Trophoblast cell (in vitro differentiated cells and primary cell): ENCODE measurements at regions not wholly inside any gene's neighbourhood (a gene's known extent, or its start where the extent isn't known, plus 50 kb on each side); places are given as distances from the start of the nearest gene placed in this dataset.

Experiments
- DNase-seq, 2 donors: peaks; one replicate each; pipeline ENCODE4 v3.0.0-alpha.2; 2016
- H2AFZ ChIP-seq: 2 replicates; pipeline ENCODE4 v1.6.1; 2013; ENCODE audit warnings: low read length, moderate library complexity, mild to moderate bottlenecking; ENCODE audit not compliant: insufficient read depth, poor library complexity
- H2AK5ac ChIP-seq: 2 replicates; pipeline ENCODE4 v1.6.1; 2013; ENCODE audit warnings: mild to moderate bottlenecking, low read length
- H2BK120ac ChIP-seq: 2 replicates; pipeline ENCODE4 v1.6.1; 2013; ENCODE audit warnings: low read length, mild to moderate bottlenecking, moderate library complexity; ENCODE audit not compliant: insufficient read depth, poor library complexity
- H2BK12ac ChIP-seq: 2 replicates; pipeline ENCODE4 v1.6.1; 2013; ENCODE audit warnings: mild to moderate bottlenecking, low read length, moderate library complexity
- H2BK5ac ChIP-seq: 2 replicates; pipeline ENCODE4 v1.6.1; 2013; ENCODE audit warnings: low read length, low read depth, moderate library complexity, mild to moderate bottlenecking; ENCODE audit not compliant: poor library complexity
- H3K14ac ChIP-seq: 2 replicates; pipeline ENCODE4 v1.6.1; 2013; ENCODE audit warnings: mild to moderate bottlenecking, low read length
- H3K18ac ChIP-seq: 2 replicates; pipeline ENCODE4 v1.6.1; 2013; ENCODE audit warnings: mild to moderate bottlenecking, low read length
- H3K23ac ChIP-seq: 2 replicates; pipeline ENCODE4 v1.6.1; 2013; ENCODE audit warnings: low read length
- H3K27ac ChIP-seq: 2 replicates; pipeline ENCODE4 v1.5.1; 2013; ENCODE audit warnings: low read depth, mild to moderate bottlenecking, inconsistent platforms, low read length, moderate library complexity
- H3K27me3 ChIP-seq: 2 replicates; pipeline ENCODE4 v1.6.1; 2013; ENCODE audit warnings: inconsistent platforms, mild to moderate bottlenecking, low read length, moderate library complexity; ENCODE audit not compliant: insufficient read depth
- H3K36me3 ChIP-seq, 2 experiments: 1 replicate in 1 of 2; 2 replicates in 1 of 2; pipeline ENCODE4 v1.6.1; 2013; ENCODE audit warnings: low read length in 2 of 2, mild to moderate bottlenecking in 2 of 2, moderate library complexity in 1 of 2; ENCODE audit not compliant: insufficient read depth in 2 of 2, control insufficient read depth in 1 of 2
- H3K4ac ChIP-seq: 2 replicates; pipeline ENCODE4 v1.6.1; 2013; ENCODE audit warnings: low read depth, mild to moderate bottlenecking, low read length, moderate library complexity
- H3K4me1 ChIP-seq, 2 experiments: 1 replicate in 1 of 2; 2 replicates in 1 of 2; pipeline ENCODE4 v1.6.1; 2013; ENCODE audit warnings: low read length in 2 of 2, mild to moderate bottlenecking in 2 of 2, moderate library complexity in 1 of 2; ENCODE audit not compliant: insufficient read depth in 2 of 2, control insufficient read depth in 1 of 2
- H3K4me2 ChIP-seq: 2 replicates; pipeline ENCODE4 v1.6.1; 2013; ENCODE audit warnings: inconsistent platforms, mild to moderate bottlenecking, low read length, moderate library complexity
- H3K4me3 ChIP-seq: 2 replicates; pipeline ENCODE4 v1.5.1; 2013; ENCODE audit warnings: mild to moderate bottlenecking, low read depth, low read length, inconsistent platforms
- H3K79me1 ChIP-seq: one replicate; pipeline ENCODE4 v1.6.1; 2013; ENCODE audit warnings: low read length
- H3K79me2 ChIP-seq: 2 replicates; pipeline ENCODE4 v1.6.1; 2013; ENCODE audit warnings: low read length, mild to moderate bottlenecking; ENCODE audit not compliant: control insufficient read depth, insufficient read depth, poor library complexity
- H3K9ac ChIP-seq: 2 replicates; pipeline ENCODE4 v1.6.1; 2013; ENCODE audit warnings: mild to moderate bottlenecking, low read length
- H3K9me3 ChIP-seq: 2 replicates; pipeline ENCODE4 v1.6.1; 2013; ENCODE audit warnings: low read depth, mild to moderate bottlenecking, control low read depth, inconsistent platforms, low read length; ENCODE audit not compliant: insufficient read depth
- H4K12ac ChIP-seq: 2 replicates; pipeline ENCODE4 v1.6.1; 2013; ENCODE audit warnings: low read depth, mild to moderate bottlenecking, low read length, moderate library complexity
- H4K8ac ChIP-seq: 2 replicates; pipeline ENCODE4 v1.6.1; 2013; ENCODE audit warnings: low read depth, mild to moderate bottlenecking, low read length, moderate library complexity
- H4K91ac ChIP-seq: one replicate; pipeline ENCODE4 v1.6.1; 2013; ENCODE audit warnings: low read depth, mild to moderate bottlenecking, low read length, moderate library complexity
- WGBS: extraction: QIAGEN DNeasy Blood & Tissue Kit; methylation state at CpG from one replicate; pipeline ENCODE4 v1.1.7; 2013; ENCODE audit warnings: missing lambda C conversion rate; ENCODE audit not compliant: insufficient read length, insufficient coverage; ENCODE audit errors: extremely low coverage; 5-methylcytosine and 5-hydroxymethylcytosine counted together

- Histone ChIP-seq H3K4me1 (no peaks in the 10 kb centered on the region), H3K9me3 (peaks cover 6% of the 10 kb centered on the region), H3K79me1 (no peaks in the 10 kb centered on the region), H2AFZ (no peak overlapping the region), H3K4ac (no peak overlapping the region), H3K18ac (no peak overlapping the region), H3K23ac (no peak overlapping the region), H3K79me2 (no peaks in the 10 kb centered on the region), H3K27ac (no peak overlapping the region), H3K4me3 (peak overlapping the region; percentile 50), H4K91ac (no peak overlapping the region), H3K36me3 (no peaks in the 10 kb centered on the region), H4K12ac (no peak overlapping the region), H3K9ac (no peak overlapping the region), H2BK120ac (no peak overlapping the region), H2BK5ac (no peak overlapping the region), H3K4me2 (no peak overlapping the region), H3K27me3 (no peaks in the 10 kb centered on the region), H2BK12ac (no peak overlapping the region), H4K8ac (no peak overlapping the region), H2AK5ac (no peak overlapping the region), H3K14ac (no peak overlapping the region)
- no CpG with 5 or more reads among the region's 9 CpGs for WGBS
- DNase-seq = no peak
These were observed 494.0 kb upstream of the MYT1L start for GRCh38 chr2:2825062-2825461.

DNA sequence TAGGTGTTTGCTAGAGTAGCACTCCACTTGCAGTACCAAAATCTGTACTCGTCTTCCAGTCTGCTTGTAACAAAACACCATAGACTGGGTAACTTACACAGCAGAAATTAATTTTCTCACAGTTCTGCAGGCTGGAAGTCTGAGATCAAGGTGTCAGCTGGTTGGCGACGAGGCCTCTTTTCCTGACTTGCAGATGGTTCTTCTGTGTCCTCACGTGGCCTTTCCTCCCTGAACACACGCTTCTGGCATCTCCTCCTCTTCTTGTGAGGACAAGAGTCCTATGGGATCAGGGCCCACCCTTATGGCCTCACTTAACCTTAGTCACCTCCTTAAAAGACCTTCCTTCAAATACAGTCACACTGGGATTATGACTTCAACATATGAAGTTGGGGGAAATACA, 493.5 kb upstream of the MYT1L start:
- no peak overlapping the region for H2BK12ac ChIP-seq
- H3K14ac ChIP-seq = no peak overlapping the region
- no peak overlapping the region for H3K23ac ChIP-seq
- DNase-seq = no peak
- no peak overlapping the region for H2BK5ac ChIP-seq
- no peaks in the 10 kb centered on the region for H3K79me1 ChIP-seq
- peaks cover 6% of the 10 kb centered on the region for H3K9me3 ChIP-seq
- no peaks in the 10 kb centered on the region for H3K4me1 ChIP-seq
- no peak overlapping the region for H2BK120ac ChIP-seq
- no peaks in the 10 kb centered on the region for H3K79me2 ChIP-seq
- H4K91ac ChIP-seq = no peak overlapping the region
- no peaks in the 10 kb centered on the region for H3K36me3 ChIP-seq
- no CpG with 5 or more reads among the region's 5 CpGs for WGBS
- no peaks in the 10 kb centered on the region for H3K27me3 ChIP-seq
- H3K18ac ChIP-seq = no peak overlapping the region
- H3K4ac ChIP-seq = no peak overlapping the region
- H4K12ac ChIP-seq = no peak overlapping the region
- H3K27ac ChIP-seq = no peak overlapping the region
- H3K9ac ChIP-seq = no peak overlapping the region
- H4K8ac ChIP-seq = no peak overlapping the region
- H2AK5ac ChIP-seq = no peak overlapping the region
- no peak overlapping the region for H3K4me3 ChIP-seq
- no peak overlapping the region for H3K4me2 ChIP-seq
- no peak overlapping the region for H2AFZ ChIP-seq

- Histone ChIP-seq H2BK120ac (no peak overlapping the region), H3K9ac (no peak overlapping the region), H3K79me1 (no peaks in the 10 kb centered on the region), H2AFZ (no peak overlapping the region), H3K18ac (no peak overlapping the region), H3K27me3 (no peaks in the 10 kb centered on the region), H3K4me1 (no peaks in the 10 kb centered on the region), H2AK5ac (no peak overlapping the region), H4K8ac (no peak overlapping the region), H2BK12ac (no peak overlapping the region), H4K91ac (no peak overlapping the region), H3K4me3 (no peak overlapping the region), H3K14ac (no peak overlapping the region), H3K23ac (no peak overlapping the region), H3K27ac (no peak overlapping the region), H4K12ac (no peak overlapping the region), H3K9me3 (peaks cover 6% of the 10 kb centered on the region), H3K79me2 (no peaks in the 10 kb centered on the region), H3K4me2 (no peak overlapping the region), H3K36me3 (no peaks in the 10 kb centered on the region), H3K4ac (no peak overlapping the region), H2BK5ac (no peak overlapping the region)
- WGBS = no CpG with 5 or more reads among the region's 3 CpGs
- no peak for DNase-seq
These were observed 492.1 kb upstream of the MYT1L start for GRCh38 chr2:2823061-2823753.

GRCh38 chr2:2822143-2822542, 491.1 kb upstream of the MYT1L start:
- no peak overlapping the region for H2BK12ac ChIP-seq
- H4K8ac ChIP-seq = no peak overlapping the region
- H3K9me3 ChIP-seq = peaks cover 6% of the 10 kb centered on the region
- no peaks in the 10 kb centered on the region for H3K79me2 ChIP-seq
- no peak overlapping the region for H3K23ac ChIP-seq
- no peaks in the 10 kb centered on the region for H3K4me1 ChIP-seq
- no CpG with 5 or more reads among the region's 1 CpG for WGBS
- H3K27ac ChIP-seq = no peak overlapping the region
- DNase-seq = no peak
- H2BK5ac ChIP-seq = no peak overlapping the region
- no peak overlapping the region for H3K9ac ChIP-seq
- no peaks in the 10 kb centered on the region for H3K79me1 ChIP-seq
- H2AFZ ChIP-seq = no peak overlapping the region
- no peak overlapping the region for H3K4ac ChIP-seq
- H3K4me3 ChIP-seq = no peak overlapping the region
- no peak overlapping the region for H3K4me2 ChIP-seq
- H4K12ac ChIP-seq = no peak overlapping the region
- H4K91ac ChIP-seq = no peak overlapping the region
- H3K18ac ChIP-seq = no peak overlapping the region
- H2AK5ac ChIP-seq = no peak overlapping the region
- no peak overlapping the region for H3K14ac ChIP-seq
- H2BK120ac ChIP-seq = no peak overlapping the region
- H3K27me3 ChIP-seq = no peaks in the 10 kb centered on the region
- no peaks in the 10 kb centered on the region for H3K36me3 ChIP-seq
